Hypothalamus (tissue), 51 donors: ENCODE measurements at regions not wholly inside any gene's neighbourhood (a gene's known extent, or its start where the extent isn't known, plus 50 kb on each side); places are given as distances from the start of the nearest gene placed in this dataset.
"Not testable (repeated sequence)": the region's sequence is repeated elsewhere in the genome, so short reads cannot be mapped to it uniquely, and the experiment has no call there.

Source experiments
- DNase-seq, 51 donors: peaks; one replicate each; lab custom pipeline; 2025; lab: John Stamatoyannopoulos, UW

DNA sequence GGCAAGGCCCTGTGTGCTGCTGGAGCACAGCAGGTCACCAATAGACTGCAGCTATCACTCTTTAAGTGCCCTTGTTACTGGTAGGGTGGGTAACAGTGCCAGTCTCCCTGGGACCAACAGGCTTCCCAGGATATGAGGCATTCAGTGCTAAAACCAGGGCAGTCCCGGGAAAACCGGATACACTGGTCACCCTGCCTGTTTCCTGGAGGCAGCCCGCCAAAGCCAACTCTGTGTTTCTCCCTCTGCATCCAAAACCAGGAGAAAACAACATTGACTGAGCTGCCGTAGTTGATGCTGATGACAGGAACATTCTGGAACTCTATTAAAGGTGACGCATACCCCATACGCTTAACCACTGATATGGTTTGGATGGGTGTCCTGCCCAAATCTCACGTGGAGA is 149.1 kb downstream of the SHANK2 start:
- no peak for DNase-seq

DNA sequence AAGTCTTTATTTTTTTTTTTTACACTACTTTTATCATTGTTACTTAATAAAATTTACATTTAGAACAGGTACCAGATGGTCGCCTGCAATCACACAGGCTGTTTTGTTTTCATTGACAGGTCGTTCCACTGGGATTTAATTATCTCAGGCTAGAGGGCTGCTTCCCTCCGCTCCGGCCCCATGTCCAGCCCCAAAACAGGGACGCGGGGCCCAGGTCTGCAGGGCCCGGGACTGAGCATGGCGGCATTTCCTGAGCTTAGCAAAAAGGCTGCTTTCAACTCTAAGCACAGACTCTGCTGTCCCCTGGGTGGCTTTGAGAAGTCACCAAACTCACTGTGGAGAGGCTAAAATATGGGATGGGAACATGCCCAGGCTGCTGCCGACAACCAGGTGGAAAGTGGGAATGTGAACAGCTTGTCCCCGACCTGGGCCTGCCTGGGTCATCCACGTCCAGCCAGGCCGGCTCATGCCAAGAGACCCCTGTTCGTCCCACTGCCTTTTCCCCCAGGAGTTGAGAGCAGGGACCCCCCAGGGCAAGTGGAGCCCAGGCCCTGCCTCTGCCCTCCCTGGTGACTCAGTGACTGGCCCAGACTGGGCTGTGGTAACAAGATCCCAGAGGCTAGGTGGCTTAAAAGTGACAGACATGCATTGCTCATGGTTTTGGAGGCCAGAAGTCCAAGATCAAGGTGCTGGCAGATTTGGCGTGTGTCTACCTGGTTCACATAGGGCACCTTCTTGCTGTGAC is 150.0 kb downstream of the SHANK2 start:
- DNase-seq: no peak

DNA sequence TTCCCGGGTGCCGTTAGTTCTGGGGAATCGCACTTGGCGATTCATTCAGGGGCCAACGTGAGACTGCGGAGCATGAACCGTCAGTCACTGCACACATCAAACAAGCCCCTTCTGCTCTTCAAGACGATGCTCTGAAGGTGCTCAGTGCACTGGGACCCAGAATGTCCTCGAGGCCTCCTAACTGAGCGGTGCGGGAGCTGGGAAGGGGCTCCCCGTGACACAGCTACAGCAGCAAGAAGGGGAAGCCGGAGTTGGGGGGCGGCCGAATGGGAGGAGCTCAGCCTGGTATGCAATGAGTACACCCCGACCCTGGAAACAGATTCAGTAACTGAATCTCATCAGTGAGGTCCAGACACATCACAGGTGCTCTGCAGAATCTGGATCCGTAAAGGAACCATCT is 150.8 kb downstream of the SHANK2 start:
- DNase-seq: no peak

DNA sequence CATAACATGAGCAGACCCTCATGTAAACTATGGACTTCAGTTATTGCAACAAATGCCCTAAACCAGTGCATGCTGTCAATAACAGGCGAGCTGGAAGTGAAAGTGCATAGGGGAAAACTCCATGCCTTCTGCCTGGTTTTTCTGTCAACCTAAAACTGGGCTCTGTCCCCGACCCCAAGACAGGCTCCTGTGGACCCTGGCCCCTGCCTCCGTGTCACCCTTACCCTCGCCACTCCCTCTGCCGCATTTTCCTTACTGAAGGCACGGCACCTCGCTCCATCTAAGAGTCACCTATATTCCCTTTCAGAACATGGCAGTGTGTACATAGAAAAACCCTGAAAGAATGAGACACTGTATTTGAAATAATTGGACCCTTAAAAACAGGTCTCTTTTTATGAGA is 151.3 kb downstream of the SHANK2 start:
- DNase-seq: no peak

DNA sequence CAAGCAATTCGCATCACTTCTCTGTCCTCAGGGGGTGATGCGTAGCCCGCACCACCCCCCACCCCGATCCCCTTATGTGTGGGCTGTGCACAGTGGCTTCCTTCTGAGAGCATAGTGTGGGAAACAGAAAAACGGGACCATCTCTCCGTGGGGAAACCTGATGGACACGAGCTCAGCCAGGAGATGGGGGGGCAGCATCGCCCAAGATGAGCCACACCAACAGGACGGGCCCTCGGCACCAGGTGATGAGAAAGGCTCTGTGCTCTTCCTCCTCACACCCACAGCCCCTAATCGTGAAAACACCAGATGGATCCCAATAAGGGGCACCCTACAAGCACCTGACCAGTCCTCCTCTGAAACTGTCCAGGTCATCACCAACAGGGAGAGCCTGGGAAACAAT is 153.6 kb downstream of the SHANK2 start:
- no peak for DNase-seq

DNA sequence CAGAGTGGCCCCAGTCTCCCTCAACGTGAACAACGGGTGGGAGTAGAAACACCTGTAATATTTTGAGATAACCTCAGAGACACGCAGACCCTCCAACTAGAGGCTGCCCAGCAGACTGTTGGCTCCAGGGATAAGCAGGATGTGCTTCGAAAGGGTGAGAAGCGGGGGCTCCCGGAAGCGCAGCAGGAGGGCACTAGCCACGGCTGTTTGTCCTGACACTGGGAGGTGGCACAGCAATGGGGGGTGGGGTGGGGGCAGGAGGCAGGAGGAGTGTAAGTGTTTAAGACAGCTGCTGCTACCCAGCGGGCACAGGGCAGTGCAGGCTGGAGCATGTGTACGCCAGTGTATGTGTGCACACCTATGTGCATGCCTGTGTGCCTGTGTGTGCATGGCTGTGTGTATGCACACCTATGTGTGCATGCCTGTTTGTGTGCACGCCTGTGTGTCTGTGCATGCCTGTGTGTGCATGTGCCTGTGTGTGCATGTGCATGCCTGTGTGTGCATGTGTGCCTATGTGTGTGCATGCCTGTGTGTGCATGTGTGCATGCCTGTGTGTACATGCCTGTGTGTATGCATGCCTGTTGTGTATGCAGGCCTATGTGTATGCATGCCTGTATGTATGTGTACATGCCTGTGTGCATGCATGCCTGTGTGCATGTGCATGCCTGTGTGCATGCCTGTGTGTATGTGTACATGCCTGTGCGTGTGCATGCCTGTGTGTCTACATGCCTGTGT is 154.7 kb downstream of the SHANK2 start:
- no peak for DNase-seq

DNA sequence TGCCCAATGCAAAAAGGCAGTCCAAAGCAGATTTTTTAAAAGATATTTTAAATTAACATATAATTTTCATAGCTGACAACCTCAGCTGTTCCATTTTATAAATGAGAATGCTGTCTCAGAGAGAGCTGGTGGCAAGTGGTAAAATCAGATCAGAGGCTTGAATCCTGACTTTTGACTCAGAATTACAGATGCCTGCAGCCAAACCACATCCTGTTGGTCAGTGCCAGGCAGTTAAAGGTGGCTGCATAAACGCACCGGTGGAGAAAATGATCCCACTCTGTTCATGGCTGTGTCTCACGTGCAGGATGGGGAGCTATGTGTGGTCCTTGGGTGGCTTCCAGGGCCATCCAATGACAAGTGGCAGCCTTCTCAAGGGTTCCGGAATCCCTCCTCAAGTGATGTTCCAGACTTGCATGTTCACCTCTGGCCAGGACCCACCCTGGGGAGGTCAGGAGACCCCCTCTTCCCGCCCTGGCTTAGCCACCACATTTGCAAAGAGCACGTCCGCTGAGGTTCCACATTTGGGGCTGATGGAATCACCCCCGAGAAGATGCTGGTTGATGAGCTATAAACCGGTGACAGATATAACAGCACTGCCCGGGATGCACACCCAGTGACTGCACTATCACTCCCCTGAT is 155.5 kb downstream of the SHANK2 start:
- DNase-seq: no peak

DNA sequence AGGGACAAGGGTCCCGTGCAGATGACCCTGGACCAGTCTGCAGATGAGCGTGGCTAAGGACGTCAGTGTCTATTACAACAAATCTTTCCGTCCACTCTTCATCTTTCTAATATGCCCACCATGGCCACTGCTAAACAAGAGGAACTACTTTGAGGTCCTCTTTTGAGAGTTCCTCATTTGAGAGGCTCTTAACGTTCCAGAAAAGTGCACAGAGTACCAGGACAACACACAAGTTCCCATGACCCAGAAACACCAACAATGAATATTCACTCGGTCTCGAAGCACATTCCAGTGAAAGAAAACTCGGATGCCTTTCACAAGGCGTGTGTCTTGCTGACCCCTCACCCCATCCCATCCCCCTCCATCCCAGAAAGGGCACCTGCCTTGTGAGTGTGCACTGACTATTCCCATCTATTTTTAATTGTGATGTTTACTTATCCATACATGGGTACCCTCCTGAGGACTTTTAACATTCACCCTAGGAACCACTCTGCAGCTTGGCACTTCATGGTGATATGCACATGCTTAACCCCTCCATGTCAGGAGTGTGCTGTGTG is 157.0 kb downstream of the SHANK2 start:
- no peak for DNase-seq

DNA sequence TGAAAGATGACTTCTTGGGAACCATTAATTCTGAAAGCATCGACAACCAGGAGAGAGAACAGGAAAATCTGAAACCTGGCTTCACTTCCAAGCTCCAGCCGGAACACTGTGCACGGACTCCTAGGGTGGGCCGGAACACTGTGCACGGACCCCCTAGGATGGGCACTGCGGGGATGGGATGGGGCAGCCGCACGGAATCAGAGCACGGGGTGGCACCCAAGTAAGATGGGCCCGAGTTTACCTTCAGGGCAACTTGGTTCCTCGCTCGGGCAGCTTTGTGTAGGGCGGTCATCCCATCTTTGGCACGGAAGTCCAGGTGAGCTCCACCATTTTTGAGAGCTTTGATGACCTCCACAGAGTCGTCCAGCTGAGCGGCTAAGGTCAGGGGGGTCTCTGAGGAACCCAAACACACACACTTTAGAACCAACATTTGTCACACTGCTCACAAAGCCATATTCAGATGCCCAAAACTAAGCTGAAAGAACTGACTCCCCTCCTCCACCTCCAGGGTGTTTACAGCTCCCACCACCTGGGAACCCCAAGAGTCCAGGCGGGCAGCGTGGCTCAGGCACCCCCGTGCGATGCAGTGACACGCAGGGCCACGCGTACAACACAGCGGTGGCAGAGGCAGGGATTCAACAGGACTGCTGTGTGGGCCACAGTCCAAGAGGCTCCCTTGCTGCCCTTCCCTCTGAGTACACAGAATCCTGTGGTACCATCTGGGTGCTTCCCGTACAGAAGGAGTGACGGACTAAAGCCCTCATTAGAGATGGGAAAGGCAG is 157.9 kb downstream of the SHANK2 start:
- no peak for DNase-seq

DNA sequence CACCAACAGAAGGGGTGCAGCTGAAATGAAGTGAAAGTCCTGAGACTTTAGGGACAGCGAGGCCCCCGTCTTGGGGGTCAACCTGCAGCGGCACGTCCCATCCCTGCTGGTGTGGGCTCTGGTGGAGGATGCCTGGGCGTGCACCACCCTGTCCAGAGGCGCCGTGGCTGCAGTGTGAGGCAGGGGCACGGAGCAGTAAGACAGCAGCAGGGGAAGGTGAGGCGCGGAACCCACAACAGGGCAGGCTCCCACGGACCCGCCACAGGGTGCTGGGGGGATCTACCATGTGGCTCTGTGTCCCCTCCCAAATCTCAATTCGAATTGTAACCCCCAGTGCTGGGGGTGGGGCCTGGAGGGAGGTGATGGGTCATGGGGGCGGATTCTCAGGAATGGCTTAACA is 158.6 kb downstream of the SHANK2 start:
- DNase-seq: no peak

DNA sequence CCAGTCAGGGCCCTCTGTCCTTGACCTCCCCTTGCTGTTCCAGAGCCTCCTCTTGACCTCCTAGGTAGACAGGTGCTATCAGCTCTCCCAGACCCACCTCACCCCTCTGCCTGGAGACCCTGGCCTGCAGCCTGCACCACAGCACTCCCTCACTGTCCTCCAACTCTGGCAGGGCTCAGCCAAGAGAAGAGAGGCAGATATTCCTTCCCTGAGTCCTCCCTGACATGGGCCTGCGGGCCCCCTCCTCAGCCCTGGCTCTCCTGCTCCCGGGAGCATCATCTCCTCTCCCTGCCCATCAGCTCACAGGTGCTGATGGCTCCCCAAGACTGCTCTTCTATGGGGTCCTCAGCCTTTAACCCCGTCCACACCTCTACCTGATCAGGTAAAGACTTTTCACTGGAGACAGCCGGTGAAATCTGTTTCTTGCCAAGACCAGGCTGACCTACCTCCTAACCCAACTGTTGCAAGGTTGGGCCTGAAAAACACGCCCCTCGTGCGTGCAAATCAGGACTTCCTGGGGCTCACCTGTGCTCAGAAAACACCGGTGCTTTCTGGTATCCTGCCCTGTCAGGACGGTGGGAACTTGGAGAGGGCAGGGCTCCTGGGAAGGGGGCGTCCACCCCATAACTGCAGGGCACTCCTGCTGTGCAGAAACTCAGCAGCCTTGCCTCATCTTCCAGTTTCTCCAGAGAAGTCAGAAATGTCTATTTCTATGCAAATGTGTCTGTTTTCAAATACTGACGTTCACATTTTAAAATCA is 160.7 kb downstream of the SHANK2 start:
- DNase-seq: no peak

DNA sequence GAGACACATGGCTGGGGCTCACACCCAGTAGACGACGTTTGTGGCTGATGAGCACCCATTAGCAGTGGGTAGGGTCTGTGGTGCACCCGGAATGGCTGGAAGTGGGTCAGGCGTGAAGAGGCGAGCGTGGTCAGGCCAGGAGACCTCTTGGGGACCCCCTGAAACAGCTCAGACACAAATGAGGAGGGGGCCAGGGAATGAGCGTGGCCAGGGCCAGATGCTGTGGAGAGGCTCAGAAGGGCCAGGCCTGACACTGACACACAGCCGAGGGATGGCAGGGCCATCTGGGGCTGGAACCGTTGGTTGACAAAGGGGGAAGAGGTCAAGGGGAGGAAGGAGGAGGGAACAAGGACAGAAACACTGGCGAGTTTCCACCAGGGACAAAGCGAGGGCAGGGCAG is 162.8 kb downstream of the SHANK2 start:
- no peak for DNase-seq

DNA sequence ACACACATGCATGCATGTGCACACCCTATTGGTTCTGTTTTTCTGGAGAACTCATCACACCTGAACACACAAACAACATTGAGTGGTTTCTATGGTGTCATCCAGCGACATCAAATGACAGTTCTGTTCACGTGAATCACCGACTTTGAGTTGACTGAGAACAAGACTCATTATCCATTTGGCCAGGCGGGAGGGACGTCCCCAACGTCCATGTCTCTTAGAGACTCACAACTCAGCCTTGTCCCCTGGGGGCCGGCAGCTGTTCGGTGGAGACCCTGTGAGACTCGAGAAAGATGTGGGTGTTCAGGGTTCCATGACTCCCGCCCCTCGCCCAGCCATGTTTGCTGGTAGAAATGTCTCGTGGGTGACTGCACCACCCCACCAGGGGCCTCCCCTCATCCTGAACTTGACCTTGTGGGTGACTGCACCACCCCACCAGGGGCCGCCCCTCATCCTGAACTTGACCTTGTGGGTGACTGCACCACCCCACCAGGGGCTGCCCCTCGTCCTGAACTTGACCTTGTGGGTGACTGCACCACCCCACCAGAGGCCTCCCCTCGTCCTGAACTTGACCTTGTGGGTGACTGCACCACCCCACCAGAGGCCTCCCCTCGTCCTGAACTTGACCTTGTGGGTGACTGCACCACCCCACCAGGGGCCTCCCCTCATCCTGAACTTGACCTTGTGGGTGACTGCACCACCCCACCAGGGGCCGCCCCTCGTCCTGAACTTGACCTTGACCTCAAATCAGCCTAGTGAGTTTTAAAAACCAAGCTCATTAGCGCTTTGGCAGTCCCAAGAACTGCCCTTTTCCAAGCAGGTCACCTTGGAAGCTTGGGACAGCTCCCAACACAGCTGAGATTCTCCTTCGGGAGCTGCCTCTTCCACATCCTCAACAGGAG is 163.8 kb downstream of the SHANK2 start:
- not testable (repeated sequence) for DNase-seq

DNA sequence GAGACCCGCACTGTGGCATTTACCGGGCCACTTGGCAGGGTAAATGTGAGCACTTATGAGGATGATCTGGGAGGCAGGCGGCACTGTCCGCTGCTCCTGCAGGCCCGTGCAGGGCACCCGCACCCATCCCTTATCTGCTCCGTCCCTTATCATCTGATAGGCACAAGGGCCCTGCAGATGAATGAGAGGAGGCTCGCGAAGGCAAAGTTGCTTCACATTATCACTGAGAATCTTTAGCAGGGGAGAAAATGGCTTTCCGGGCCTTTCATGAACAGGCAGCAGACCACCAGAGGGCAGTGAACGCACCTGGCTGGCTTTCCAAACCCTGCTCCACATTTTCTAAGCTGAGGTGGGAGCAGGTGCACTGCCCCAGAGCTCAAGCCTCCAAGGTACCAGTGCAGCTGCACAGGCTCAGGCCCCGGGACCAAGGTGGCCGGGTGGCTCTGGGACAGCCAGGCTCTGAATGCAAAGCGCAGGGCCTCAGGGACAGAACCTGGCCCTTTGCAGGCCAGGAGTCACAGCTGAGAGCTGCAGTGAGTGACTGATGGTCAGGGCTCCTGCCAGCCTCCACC is 165.6 kb downstream of the SHANK2 start:
- peak in 22 of 51 donors; percentile 3 to 43 (median 18) for DNase-seq

DNA sequence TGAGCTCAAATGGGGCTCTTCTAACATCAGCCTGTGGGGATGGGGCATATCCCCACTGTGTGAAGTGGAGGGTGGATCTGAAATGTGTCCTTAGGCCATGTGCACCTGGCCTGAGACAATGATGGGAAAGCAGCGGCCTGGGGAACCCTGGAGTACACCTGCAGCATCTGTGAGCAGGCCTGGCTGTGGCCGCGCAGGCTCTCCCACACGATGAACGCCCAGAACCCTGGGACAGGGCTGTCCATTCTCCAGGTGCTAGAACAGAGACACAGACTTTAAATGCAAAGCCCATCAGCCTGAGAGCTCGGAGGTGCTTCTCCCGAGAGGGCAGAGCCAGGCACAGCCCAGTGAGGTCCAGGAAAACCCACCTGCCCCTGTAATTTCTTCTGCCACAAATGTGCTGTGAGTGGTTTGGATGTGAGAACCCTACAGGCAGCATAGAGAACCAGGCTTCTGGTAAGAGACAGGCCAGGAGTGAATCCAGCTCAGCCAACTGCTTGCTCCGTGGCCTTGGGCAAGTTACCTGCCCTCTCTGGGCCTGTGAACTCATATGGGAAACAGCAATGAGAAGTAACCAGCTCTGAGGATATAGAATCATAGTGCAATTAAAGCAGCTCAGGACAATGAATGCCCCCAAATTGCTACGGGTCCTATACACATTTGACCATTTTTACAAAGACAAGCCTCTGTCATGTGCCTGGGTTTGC is 167.9 kb downstream of the SHANK2 start:
- DNase-seq: no peak

DNA sequence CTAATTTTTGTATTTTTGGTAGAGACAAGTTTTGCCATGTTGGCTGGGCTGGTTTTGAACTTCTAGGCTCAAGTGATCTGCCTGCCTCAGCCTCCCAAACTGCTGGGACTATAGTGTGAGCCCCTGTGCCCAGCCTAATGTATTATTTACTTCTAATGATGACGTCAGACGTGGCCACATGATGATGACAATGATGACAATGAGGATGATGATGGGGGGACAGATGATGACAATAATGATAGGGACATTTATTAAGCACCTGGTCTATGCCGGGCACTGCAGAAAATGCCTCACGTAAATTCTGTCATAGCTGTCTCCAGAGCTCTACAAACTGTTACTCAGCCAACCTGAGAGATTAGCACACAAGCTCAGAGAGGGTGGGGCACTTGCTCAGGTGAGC is 169.3 kb downstream of the SHANK2 start:
- DNase-seq: no peak

DNA sequence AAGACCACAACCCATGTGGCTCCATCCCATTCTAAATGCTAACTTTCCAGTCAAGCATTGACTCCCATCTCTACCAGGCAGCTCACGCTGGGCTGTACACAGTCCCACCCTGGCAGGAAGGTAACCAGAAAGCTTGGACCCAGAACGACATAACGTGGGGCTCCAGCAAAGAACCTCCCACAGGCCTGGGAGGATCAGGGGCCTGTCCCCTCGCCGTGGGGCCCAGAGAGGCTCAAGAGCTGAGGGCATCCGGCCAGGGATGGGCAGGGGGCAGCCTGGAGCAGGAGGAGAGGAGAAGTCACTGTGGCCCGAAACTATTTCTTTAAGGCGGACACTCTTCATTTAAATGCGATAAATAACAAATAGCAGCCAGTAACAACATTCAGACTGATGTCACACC is 169.9 kb downstream of the SHANK2 start:
- no peak for DNase-seq

DNA sequence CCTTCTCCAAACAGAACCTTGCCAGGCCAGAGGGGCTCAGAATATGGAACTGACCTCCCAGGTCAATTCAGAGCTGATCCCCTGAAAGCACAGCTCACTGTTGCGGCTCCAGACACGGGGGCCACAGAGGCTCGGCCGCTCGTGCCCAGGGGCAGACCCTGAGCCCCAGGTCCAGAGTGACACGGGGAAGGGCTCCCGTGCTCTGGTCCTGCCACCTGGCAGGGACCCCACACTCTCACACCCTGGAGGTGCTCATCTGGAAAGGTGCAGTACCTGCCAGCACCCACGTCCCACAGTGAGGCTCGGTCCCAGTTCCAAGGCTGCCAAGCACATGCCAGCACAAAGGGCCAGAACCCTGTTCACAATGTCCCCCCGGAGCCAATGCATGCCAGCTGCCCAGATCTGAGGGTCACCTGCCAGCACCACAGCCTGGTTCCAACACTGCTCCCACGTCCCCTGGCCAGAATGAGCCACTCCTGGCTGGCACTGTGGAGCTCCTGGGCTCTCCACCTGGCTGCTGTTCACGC is 170.6 kb downstream of the SHANK2 start:
- no peak for DNase-seq
